Osteoblast (primary cell): ENCODE measurements at regions not wholly inside any gene's neighbourhood (a gene's known extent, or its start where the extent isn't known, plus 50 kb on each side); places are given as distances from the start of the nearest gene placed in this dataset.

Source experiments
- DNase-seq: peaks from one replicate; pipeline ENCODE4 v3.0.0; 2011; ENCODE audit warnings: low spot score, mixed read lengths; ENCODE audit not compliant: insufficient read length; ENCODE audit errors: missing footprints
- H2AFZ ChIP-seq: 2 replicates; pipeline ENCODE4 v1.6.0; 2011; ENCODE audit warnings: mild to moderate bottlenecking, low read length
- H3K27ac ChIP-seq: 2 replicates; pipeline ENCODE4 v1.5.1; 2011; ENCODE audit warnings: mild to moderate bottlenecking, low read depth, low read length, moderate library complexity
- H3K27me3 ChIP-seq: 2 replicates; pipeline ENCODE4 v1.6.0; 2012; ENCODE audit warnings: mild to moderate bottlenecking, control low read depth, inconsistent platforms, low read length, moderate library complexity; ENCODE audit not compliant: insufficient read depth
- H3K36me3 ChIP-seq: 2 replicates; pipeline ENCODE4 v1.5.1; 2011; ENCODE audit warnings: mild to moderate bottlenecking, low read length, control low read depth, moderate library complexity; ENCODE audit not compliant: insufficient read depth
- H3K4me1 ChIP-seq: 2 replicates; pipeline ENCODE4 v1.5.1; 2011; ENCODE audit warnings: mild to moderate bottlenecking, low read length, control low read depth, moderate library complexity; ENCODE audit not compliant: insufficient read depth
- H3K4me2 ChIP-seq: 2 replicates; pipeline ENCODE4 v1.6.0; 2011; ENCODE audit warnings: mild to moderate bottlenecking, low read length; ENCODE audit not compliant: insufficient read depth
- H3K4me3 ChIP-seq: fragments of 200-600 bp; sonication (generic); 3 replicates; pipeline ENCODE4 v1.5.1; 2012; ENCODE audit warnings: mild to moderate bottlenecking, low read length, inconsistent platforms; ENCODE audit not compliant: insufficient read depth
- H3K79me2 ChIP-seq: 2 replicates; pipeline ENCODE4 v1.6.0; 2012; ENCODE audit warnings: mild to moderate bottlenecking, low read length, control low read depth, inconsistent platforms; ENCODE audit not compliant: insufficient read depth
- H3K9me3 ChIP-seq: 2 replicates; pipeline ENCODE4 v1.5.1; 2011; ENCODE audit warnings: low read depth, low read length, control low read depth
- H4K20me1 ChIP-seq: 2 replicates; pipeline ENCODE4 v1.6.0; 2012; ENCODE audit warnings: mild to moderate bottlenecking, low read length, control low read depth; ENCODE audit not compliant: insufficient read depth
- TF ChIP-seq, protein P1 (sequence below): IDR thresholded peaks from 2 replicates; pipeline ENCODE4 v1.5.1; 2011; ENCODE audit warnings: mild to moderate bottlenecking, low read depth, low read length, moderate library complexity; ENCODE audit errors: extremely low read depth

DNA sequence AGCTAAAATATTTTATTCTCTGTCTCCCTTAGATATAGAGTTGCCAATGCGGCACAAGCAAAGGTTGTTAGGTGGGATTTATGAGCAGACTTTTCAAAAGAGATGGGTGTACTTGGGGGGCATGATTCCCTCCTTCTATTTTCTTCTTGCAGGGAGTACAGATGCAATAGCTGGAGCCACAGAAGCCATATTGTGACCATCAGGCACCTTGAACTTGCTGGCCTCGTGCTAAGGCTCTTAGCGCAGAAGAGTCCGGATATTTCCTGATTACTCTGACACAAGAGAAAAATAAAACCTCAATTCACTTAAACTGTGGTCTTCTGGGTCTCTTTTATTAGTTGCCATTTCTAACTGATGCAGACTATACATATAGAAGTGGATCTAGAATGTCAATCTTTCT is 547.4 kb downstream of the MIAT start:
- DNase-seq: no peak
- Histone ChIP-seq H3K27ac (no peak overlapping the region), H3K4me2 (no peak overlapping the region), H3K9me3 (no peaks in the 10 kb centered on the region), H3K4me1 (peaks cover 36% of the 10 kb centered on the region), H4K20me1 (no peaks in the 10 kb centered on the region), H2AFZ (no peak overlapping the region), H3K79me2 (no peaks in the 10 kb centered on the region), H3K27me3 (no peaks in the 10 kb centered on the region), H3K4me3 (no peak overlapping the region), H3K36me3 (no peaks in the 10 kb centered on the region)
- TF ChIP-seq, protein P1, sequence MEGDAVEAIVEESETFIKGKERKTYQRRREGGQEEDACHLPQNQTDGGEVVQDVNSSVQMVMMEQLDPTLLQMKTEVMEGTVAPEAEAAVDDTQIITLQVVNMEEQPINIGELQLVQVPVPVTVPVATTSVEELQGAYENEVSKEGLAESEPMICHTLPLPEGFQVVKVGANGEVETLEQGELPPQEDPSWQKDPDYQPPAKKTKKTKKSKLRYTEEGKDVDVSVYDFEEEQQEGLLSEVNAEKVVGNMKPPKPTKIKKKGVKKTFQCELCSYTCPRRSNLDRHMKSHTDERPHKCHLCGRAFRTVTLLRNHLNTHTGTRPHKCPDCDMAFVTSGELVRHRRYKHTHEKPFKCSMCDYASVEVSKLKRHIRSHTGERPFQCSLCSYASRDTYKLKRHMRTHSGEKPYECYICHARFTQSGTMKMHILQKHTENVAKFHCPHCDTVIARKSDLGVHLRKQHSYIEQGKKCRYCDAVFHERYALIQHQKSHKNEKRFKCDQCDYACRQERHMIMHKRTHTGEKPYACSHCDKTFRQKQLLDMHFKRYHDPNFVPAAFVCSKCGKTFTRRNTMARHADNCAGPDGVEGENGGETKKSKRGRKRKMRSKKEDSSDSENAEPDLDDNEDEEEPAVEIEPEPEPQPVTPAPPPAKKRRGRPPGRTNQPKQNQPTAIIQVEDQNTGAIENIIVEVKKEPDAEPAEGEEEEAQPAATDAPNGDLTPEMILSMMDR: no peak

GRCh38 chr22:27205492-27206373 is 548.3 kb downstream of the MIAT start:
- no peak for DNase-seq
- no peaks in the 10 kb centered on the region for H3K9me3 ChIP-seq
- no peaks in the 10 kb centered on the region for H3K27me3 ChIP-seq
- H4K20me1 ChIP-seq: no peaks in the 10 kb centered on the region
- TF ChIP-seq, protein P1: no peak
- H3K4me3 ChIP-seq: no peak overlapping the region
- no peaks in the 10 kb centered on the region for H3K36me3 ChIP-seq
- no peaks in the 10 kb centered on the region for H3K79me2 ChIP-seq
- peak overlapping the region; percentile 19 for H3K27ac ChIP-seq
- no peak overlapping the region for H2AFZ ChIP-seq
- no peak overlapping the region for H3K4me2 ChIP-seq
- H3K4me1 ChIP-seq: peaks cover 36% of the 10 kb centered on the region

DNA sequence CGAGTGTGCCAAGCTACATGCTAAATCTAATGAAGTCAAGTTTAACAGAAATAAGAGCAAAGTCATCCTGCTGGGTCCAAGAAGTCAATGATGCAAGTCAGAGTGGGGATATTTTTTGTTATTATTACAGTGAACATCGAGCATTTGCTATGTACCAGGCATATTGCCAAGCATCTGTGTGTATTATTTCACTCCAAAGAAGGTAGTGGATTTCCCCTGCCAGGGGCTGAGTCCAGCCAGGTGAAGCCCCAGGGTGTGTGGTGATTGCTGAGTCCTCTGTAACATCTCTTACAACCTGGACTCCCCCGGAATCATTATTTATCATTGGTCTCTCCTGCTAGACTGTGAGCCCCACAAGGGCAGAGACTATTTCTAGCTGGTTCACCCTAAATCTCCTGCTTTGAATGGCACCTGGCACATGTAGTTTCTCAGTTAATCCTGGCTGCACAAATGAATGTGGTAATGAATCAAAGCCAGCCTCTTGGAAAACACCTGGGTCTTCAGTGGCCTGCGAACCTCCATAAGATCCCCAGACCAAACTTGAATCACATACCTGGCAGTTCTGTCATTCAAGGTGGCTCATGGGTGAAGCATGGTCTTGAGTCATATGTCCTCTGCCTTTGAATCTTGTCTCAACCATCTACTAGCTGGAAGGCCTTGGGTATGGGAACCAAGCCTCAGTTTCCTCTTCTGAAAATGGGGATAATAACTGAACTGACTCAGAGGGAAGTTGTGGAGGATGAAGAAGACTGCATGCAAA is 549.2 kb downstream of the MIAT start:
- Histone ChIP-seq H3K79me2 (no peaks in the 10 kb centered on the region), H3K4me1 (peaks cover 36% of the 10 kb centered on the region), H3K27ac (peak overlapping the region; percentile 19), H3K36me3 (no peaks in the 10 kb centered on the region), H3K4me3 (no peak overlapping the region), H4K20me1 (no peaks in the 10 kb centered on the region), H3K4me2 (no peak overlapping the region), H2AFZ (no peak overlapping the region), H3K27me3 (no peaks in the 10 kb centered on the region), H3K9me3 (no peaks in the 10 kb centered on the region)
- TF ChIP-seq, protein P1: no peak
- DNase-seq: no peak

DNA sequence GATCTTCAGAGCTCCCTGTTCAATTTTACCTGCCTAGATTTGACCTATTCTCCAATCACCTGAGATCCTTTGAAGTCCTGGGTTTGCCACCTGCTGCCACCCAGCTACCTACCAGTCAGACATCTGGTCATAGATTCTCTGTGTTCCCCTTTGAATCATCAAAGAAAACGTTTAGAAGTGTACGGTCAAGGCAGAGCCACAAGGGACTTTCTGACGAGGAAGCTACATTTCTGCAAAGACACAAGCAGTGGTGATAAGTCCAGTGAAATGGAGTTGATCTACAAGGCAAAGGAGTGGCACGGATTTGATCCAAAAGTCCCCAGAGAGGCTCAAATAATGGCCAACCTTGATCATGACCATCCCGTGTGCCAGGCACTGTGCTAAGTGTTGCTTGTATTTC is 549.9 kb downstream of the MIAT start:
- Histone ChIP-seq H3K27ac (peak overlapping the region; percentile 34), H4K20me1 (no peaks in the 10 kb centered on the region), H3K79me2 (no peaks in the 10 kb centered on the region), H3K9me3 (no peaks in the 10 kb centered on the region), H3K36me3 (no peaks in the 10 kb centered on the region), H3K4me2 (no peak overlapping the region), H2AFZ (no peak overlapping the region), H3K27me3 (no peaks in the 10 kb centered on the region), H3K4me1 (peaks cover 38% of the 10 kb centered on the region), H3K4me3 (no peak overlapping the region)
- TF ChIP-seq, protein P1: no peak
- no peak for DNase-seq
